B cell (primary cell): ENCODE measurements at regions not wholly inside any gene's neighbourhood (a gene's known extent, or its start where the extent isn't known, plus 50 kb on each side); places are given as distances from the start of the nearest gene placed in this dataset.

Experiments used
- CTCF ChIP-seq: fragments of 200-600 bp; IDR thresholded peaks from one replicate; pipeline ENCODE4 v1.8.0; 2022; ENCODE audit warnings: antibody characterized with exemption, mild to moderate bottlenecking
- EZH2 ChIP-seq: IDR thresholded peaks from 2 replicates; pipeline ENCODE4 v1.6.1; 2012; ENCODE audit warnings: borderline replicate concordance, low read depth, mild to moderate bottlenecking, moderate library complexity, low read length; ENCODE audit not compliant: insufficient read depth, poor library complexity, severe bottlenecking

- TF ChIP-seq CTCF, result no peak
- TF ChIP-seq EZH2, result no peak
These were observed 1489.1 kb downstream of the BRINP3 start for GRCh38 chr1:188988589-188988988.
